Testis (tissue), 2 donors: ENCODE measurements at regions not wholly inside any gene's neighbourhood (a gene's known extent, or its start where the extent isn't known, plus 50 kb on each side); places are given as distances from the start of the nearest gene placed in this dataset.
"Not testable (repeated sequence)": the region's sequence is repeated elsewhere in the genome, so short reads cannot be mapped to it uniquely, and the experiment has no call there.

Experiments
- CTCF ChIP-seq, 3 experiments: fragments of 450-650 bp in 2 of 3; fragments of 200-600 bp in 1 of 3; sonication (generic) in 1 of 3; IDR thresholded peaks; one replicate each; pipeline ENCODE4 v1.5.1; 2016 to 2019; ENCODE audit warnings: antibody characterized with exemption in 3 of 3, mild to moderate bottlenecking in 2 of 3, moderate library complexity in 1 of 3
- POLR2A ChIP-seq: fragments of 450-650 bp; IDR thresholded peaks from one replicate; pipeline ENCODE4 v1.6.1; 2017; ENCODE audit warnings: antibody characterized with exemption, mild to moderate bottlenecking, moderate library complexity

- not testable (repeated sequence) for TF ChIP-seq POLR2A; CTCF (IDR thresholded peaks at IDR 0.05)
Measured at GRCh38 chr5:1636208-1636770, 112.5 kb upstream of the LPCAT1 start.
